A549 (cell line): ENCODE measurements at regions not wholly inside any gene's neighbourhood (a gene's known extent, or its start where the extent isn't known, plus 50 kb on each side); places are given as distances from the start of the nearest gene placed in this dataset.

ENCODE experiments used
- ATAC-seq, 2 experiments: fragments of 200-7000 bp in 1 of 2; fragments of >200 bp in 1 of 2; cut with Nextera tagmentation in 1 of 2; cut with Tn5 transposase in 1 of 2; 3 replicates each; pipeline versions ENCODE4 v1.8.0 to v1.9.1; 2018 to 2020; ENCODE audit warnings: mild to moderate bottlenecking in 1 of 2, moderate library complexity in 1 of 2
- CTCF ChIA-PET: fragments of 300-600 bp; sonication (Branson Sonifier 250); formaldehyde crosslinking; extraction: SDS; loops from one replicate; lab custom pipeline; 2021; ENCODE audit warnings: antibody characterized with exemption, inconsistent platforms; lab: Yijun Ruan, JAX
- POLR2A ChIA-PET: fragments of 350-600 bp; formaldehyde crosslinking; extraction: SDS; loops from one replicate; lab custom pipeline; 2021; ENCODE audit warnings: antibody characterized with exemption, inconsistent platforms; lab: Yijun Ruan, JAX
- DNase-seq, 2 experiments: peaks; one replicate each; pipeline versions ENCODE4 v3.0.0 to v3.0.0-alpha.2; 2011 to 2016; ENCODE audit warnings: low read depth in 1 of 2, low spot score in 1 of 2
- FAIRE-seq: peaks from 2 replicates; lab custom pipeline; 2011; peaks lifted over from hg19 to GRCh38; lab: Jason Lieb, UNC
- H3K27ac ChIP-seq, 2 experiments: fragments of >200 bp; sonication (Bioruptor Twin); formaldehyde crosslinking; 3 replicates each; pipeline ENCODE4 v1.5.1; 2016 to 2017
- H3K4me1 ChIP-seq: fragments of >200 bp; sonication (Bioruptor Twin); formaldehyde crosslinking; 3 replicates; pipeline ENCODE4 v1.6.1; 2016
- H3K4me2 ChIP-seq: fragments of >200 bp; sonication (Bioruptor Twin); formaldehyde crosslinking; 3 replicates; pipeline ENCODE4 v1.6.1; 2016
- H3K4me3 ChIP-seq: fragments of >200 bp; sonication (Bioruptor Twin); formaldehyde crosslinking; 3 replicates; pipeline ENCODE4 v1.5.1; 2016
- H3K9me3 ChIP-seq: fragments of >200 bp; sonication (Bioruptor Twin); formaldehyde crosslinking; 3 replicates; pipeline ENCODE4 v1.6.1; 2016
- ATOH8 ChIP-seq: fragments of 250-450 bp; sonication (Bioruptor Pico); IDR thresholded peaks from 2 replicates; pipeline ENCODE4 v1.5.0; 2020; ENCODE audit warnings: low read depth, mild to moderate bottlenecking, moderate library complexity
- CEBPB ChIP-seq, 2 experiments: fragments of >200 bp in 1 of 2; sonication (Bioruptor Twin) in 1 of 2; formaldehyde crosslinking in 1 of 2; IDR thresholded peaks; 2 replicates each; pipeline ENCODE4 v1.6.1; 2012 to 2016
- E2F6 ChIP-seq: IDR thresholded peaks from 2 replicates; pipeline ENCODE4 v1.6.1; 2012; ENCODE audit warnings: low read depth, borderline replicate concordance
- EHF ChIP-seq: fragments of 250-450 bp; sonication (Bioruptor Pico); IDR thresholded peaks from 2 replicates; pipeline ENCODE4 v1.5.0; 2020; ENCODE audit warnings: mild to moderate bottlenecking
- FOSL2 ChIP-seq, 2 experiments: fragments of 450-650 bp in 1 of 2; fragments of >200 bp in 1 of 2; sonication (Bioruptor Twin) in 1 of 2; formaldehyde crosslinking; IDR thresholded peaks; 2 replicates each; pipeline versions ENCODE4 v1.5.0 to v1.6.1; 2016 to 2020; ENCODE audit warnings: mild to moderate bottlenecking in 1 of 2, moderate library complexity in 1 of 2
- FOXS1 ChIP-seq: fragments of 250-450 bp; sonication (Bioruptor Pico); IDR thresholded peaks from 2 replicates; pipeline ENCODE4 v1.5.0; 2020; ENCODE audit warnings: mild to moderate bottlenecking, moderate library complexity
- GATA3 ChIP-seq: IDR thresholded peaks from 2 replicates; pipeline ENCODE4 v1.6.1; 2012; ENCODE audit warnings: borderline replicate concordance
- HDAC2 ChIP-seq: fragments of 200-600 bp; sonication (generic); IDR thresholded peaks from 2 replicates; pipeline ENCODE4 v1.6.1; 2016
- HOXB13 ChIP-seq: fragments of 250-450 bp; sonication (Bioruptor Pico); IDR thresholded peaks from 2 replicates; pipeline ENCODE4 v1.5.0; 2020; ENCODE audit warnings: low read depth, mild to moderate bottlenecking, moderate library complexity
- HOXB5 ChIP-seq: fragments of 250-450 bp; sonication (Bioruptor Pico); IDR thresholded peaks from 2 replicates; pipeline ENCODE4 v1.5.0; 2020; ENCODE audit warnings: mild to moderate bottlenecking, moderate library complexity
- JUN ChIP-seq, 2 experiments: fragments of >200 bp; sonication (Bioruptor Twin); formaldehyde crosslinking; IDR thresholded peaks; 2 replicates in 1 of 2; 3 replicates in 1 of 2; pipeline ENCODE4 v1.6.1; 2016 to 2017
- KDM1A ChIP-seq: fragments of 200-600 bp; sonication (generic); IDR thresholded peaks from 2 replicates; pipeline ENCODE4 v1.6.1; 2016; ENCODE audit warnings: low read depth, mild to moderate bottlenecking
- MAFK ChIP-seq: fragments of 450-650 bp; IDR thresholded peaks from 2 replicates; pipeline ENCODE4 v1.6.1; 2014; ENCODE audit not compliant: partially characterized antibody
- MYC ChIP-seq: IDR thresholded peaks from 2 replicates; pipeline ENCODE4 v1.6.1; 2012; ENCODE audit warnings: mild to moderate bottlenecking, inconsistent platforms, low read length, improper control_type of control experiment, borderline replicate concordance
- NR3C1 ChIP-seq: fragments of >200 bp; sonication (Bioruptor Twin); formaldehyde crosslinking; IDR thresholded peaks from 3 replicates; pipeline ENCODE4 v1.6.1; 2017
- POLR2AphosphoS2 ChIP-seq: conservative IDR thresholded peaks from 2 replicates; pipeline ENCODE4 v1.6.1; 2012; ENCODE audit warnings: low read length, improper control_type of control experiment, inconsistent platforms
- RAD21 ChIP-seq, 2 experiments: fragments of >200 bp in 1 of 2; sonication (Bioruptor Twin) in 1 of 2; formaldehyde crosslinking in 1 of 2; IDR thresholded peaks in 1 of 2; conservative IDR thresholded peaks in 1 of 2; 2 replicates in 1 of 2; 3 replicates in 1 of 2; pipeline ENCODE4 v1.6.1; 2012 to 2018; ENCODE audit warnings: inconsistent platforms in 1 of 2
- RFX5 ChIP-seq: fragments of 450-650 bp; IDR thresholded peaks from 2 replicates; pipeline ENCODE4 v1.7.1; 2014; ENCODE audit warnings: antibody characterized with exemption, mild to moderate bottlenecking, moderate library complexity
- USF2 ChIP-seq: fragments of 450-650 bp; IDR thresholded peaks from 2 replicates; pipeline ENCODE4 v1.6.1; 2014; ENCODE audit warnings: antibody characterized with exemption
- ZNF302 ChIP-seq: fragments of 250-450 bp; sonication (Bioruptor Pico); IDR thresholded peaks from 2 replicates; pipeline ENCODE4 v1.9.0; 2021; ENCODE audit warnings: inconsistent platforms, mild to moderate bottlenecking, moderate library complexity
- WGBS: methylation state at CpG from one replicate; pipeline ENCODE4 v1.1.6; 2017; ENCODE audit errors: missing lambda C conversion rate; 5-methylcytosine and 5-hydroxymethylcytosine counted together
- TF ChIP-seq, protein P1 (sequence below): fragments of 250-450 bp; sonication (Bioruptor Pico); IDR thresholded peaks from 2 replicates; pipeline ENCODE4 v1.5.0; 2021; ENCODE audit warnings: mild to moderate bottlenecking, moderate library complexity, borderline replicate concordance
- TF ChIP-seq, protein P2 (sequence below): fragments of >200 bp; sonication (Bioruptor Twin); formaldehyde crosslinking; IDR thresholded peaks from 3 replicates; pipeline ENCODE4 v1.6.1; 2016

DNA sequence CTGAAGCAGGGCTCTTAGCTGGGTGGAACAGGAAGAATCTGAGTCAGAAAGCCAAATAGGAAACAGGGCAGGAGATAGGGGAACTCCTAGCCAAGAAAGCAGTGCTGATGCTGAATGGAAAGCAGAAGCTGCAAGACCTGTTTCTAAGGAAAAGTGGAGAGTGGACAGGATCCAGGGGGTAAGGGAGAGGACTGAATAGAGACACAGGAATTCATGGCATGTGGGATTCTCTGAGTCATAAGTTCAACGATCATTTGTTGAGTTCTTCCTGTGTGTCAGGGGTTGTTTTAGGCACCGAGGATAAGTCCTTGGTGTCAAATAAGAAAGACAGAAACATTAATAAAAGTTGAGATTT, 153.8 kb upstream of the FGGY start (continued):
- no peak for TF ChIP-seq HDAC2
- no peak for TF ChIP-seq RFX5
- TF ChIP-seq HOXB13: no peak
- TF ChIP-seq, protein P1, sequence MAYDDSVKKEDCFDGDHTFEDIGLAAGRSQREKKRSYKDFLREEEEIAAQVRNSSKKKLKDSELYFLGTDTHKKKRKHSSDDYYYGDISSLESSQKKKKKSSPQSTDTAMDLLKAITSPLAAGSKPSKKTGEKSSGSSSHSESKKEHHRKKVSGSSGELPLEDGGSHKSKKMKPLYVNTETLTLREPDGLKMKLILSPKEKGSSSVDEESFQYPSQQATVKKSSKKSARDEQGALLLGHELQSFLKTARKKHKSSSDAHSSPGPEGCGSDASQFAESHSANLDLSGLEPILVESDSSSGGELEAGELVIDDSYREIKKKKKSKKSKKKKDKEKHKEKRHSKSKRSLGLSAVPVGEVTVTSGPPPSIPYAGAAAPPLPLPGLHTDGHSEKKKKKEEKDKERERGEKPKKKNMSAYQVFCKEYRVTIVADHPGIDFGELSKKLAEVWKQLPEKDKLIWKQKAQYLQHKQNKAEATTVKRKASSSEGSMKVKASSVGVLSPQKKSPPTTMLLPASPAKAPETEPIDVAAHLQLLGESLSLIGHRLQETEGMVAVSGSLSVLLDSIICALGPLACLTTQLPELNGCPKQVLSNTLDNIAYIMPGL (CRISPR knock-in tag): no peak
- TF ChIP-seq RAD21 (conservative IDR thresholded peaks at IDR 0.05 in 1 of 2, IDR thresholded peaks at IDR 0.05 in 1 of 2): peak; percentile 34 to 42; a peak in 2 of 5 replicates
- TF ChIP-seq GATA3: peak; percentile 70; the same call in 1 of the 2 replicates
- no peak for TF ChIP-seq EHF (CRISPR knock-in tag)
- TF ChIP-seq, protein P2, sequence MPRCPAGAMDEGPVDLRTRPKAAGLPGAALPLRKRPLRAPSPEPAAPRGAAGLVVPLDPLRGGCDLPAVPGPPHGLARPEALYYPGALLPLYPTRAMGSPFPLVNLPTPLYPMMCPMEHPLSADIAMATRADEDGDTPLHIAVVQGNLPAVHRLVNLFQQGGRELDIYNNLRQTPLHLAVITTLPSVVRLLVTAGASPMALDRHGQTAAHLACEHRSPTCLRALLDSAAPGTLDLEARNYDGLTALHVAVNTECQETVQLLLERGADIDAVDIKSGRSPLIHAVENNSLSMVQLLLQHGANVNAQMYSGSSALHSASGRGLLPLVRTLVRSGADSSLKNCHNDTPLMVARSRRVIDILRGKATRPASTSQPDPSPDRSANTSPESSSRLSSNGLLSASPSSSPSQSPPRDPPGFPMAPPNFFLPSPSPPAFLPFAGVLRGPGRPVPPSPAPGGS: no peak
- no peak for TF ChIP-seq MYC
- TF ChIP-seq MAFK: no peak
- peak; percentile 48 to 76; a peak in 2 of 5 replicates for TF ChIP-seq JUN (IDR thresholded peaks at IDR 0.05)
- TF ChIP-seq POLR2AphosphoS2: no peak
- no peak for TF ChIP-seq ATOH8 (CRISPR knock-in tag)
- no peak for TF ChIP-seq NR3C1
- no peak for TF ChIP-seq HOXB5
- no peak for TF ChIP-seq ZNF302 (CRISPR knock-in tag)
- no peak for TF ChIP-seq USF2
- TF ChIP-seq KDM1A: no peak
- TF ChIP-seq FOXS1 (CRISPR knock-in tag): no peak
- peak in 1 of 2 experiments; percentile 38; a peak in 1 of 4 replicates for TF ChIP-seq CEBPB (IDR thresholded peaks at IDR 0.05)
- TF ChIP-seq FOSL2 (IDR thresholded peaks at IDR 0.05): peak; percentile 83
- TF ChIP-seq FOSL2 (CRISPR knock-in tag; IDR thresholded peaks at IDR 0.05): peak; percentile 90
- 0 out of 2 replicates have a peak, but pooled peaks have one; percentile 16 for TF ChIP-seq E2F6
- TF ChIP-seq, all 56 proteins: peak for 10

DNA sequence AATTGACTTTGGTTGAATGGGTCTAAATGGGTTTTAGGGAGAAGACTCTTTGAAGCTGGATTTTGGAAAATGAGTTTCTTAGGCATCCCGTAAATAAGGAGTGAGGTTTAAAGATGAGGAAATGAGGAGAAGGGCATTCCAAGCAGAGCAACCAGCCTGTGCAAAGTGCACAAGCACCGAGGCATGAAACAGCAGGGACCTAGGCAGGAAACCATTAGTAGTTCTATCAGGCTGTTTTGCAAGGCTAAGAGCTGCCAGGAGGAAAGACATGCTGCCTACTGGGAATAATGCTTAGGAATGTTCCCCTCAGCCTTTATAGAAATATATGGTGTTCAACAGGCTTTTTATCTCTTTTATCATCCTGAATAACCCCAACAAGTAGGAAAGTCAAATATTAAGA, 153.1 kb upstream of the FGGY start:
- FAIRE-seq (no peak), DNase-seq (no peak), ATAC-seq (peak in 1 of 2 experiments; percentile 17; a peak in 2 of 6 replicates)
- POLR2A ChIA-PET: interaction anchor here (1.6 kb wide), 1 partner anchor 360 kb away, joined by 9 read pairs; the partner anchor contains the start of gene JUN
- Histone ChIP-seq H3K4me1 (peaks cover 80% of the 10 kb centered on the region), H3K9me3 (no peaks in the 10 kb centered on the region), H3K4me2 (peak overlapping the region; percentile 57), H3K27ac (peak overlapping the region; percentile 76 to 95), H3K4me3 (no peak overlapping the region)
- 23% methylated on average over 2 of the region's 2 CpGs for WGBS
- TF ChIP-seq HOXB5 (no peak), ZNF302 (CRISPR knock-in tag) (no peak), EHF (CRISPR knock-in tag) (no peak)
- CTCF ChIA-PET: interaction anchor here (0.7 to 1.1 kb wide), 2 partner anchors 359 to 676 kb away, joined by 3 read pairs; no protein-coding TSS in a partner anchor
